Duodenal mucosa (tissue), 2 donors: ENCODE measurements at regions not wholly inside any gene's neighbourhood (a gene's known extent, or its start where the extent isn't known, plus 50 kb on each side); places are given as distances from the start of the nearest gene placed in this dataset.

Source experiments
- H3K27ac ChIP-seq: one replicate; pipeline ENCODE4 v1.7.0; 2013; ENCODE audit warnings: low read depth, low read length
- H3K27me3 ChIP-seq, 2 donors: one replicate each; pipeline ENCODE4 v1.7.0; 2013; ENCODE audit warnings: low read length in 2 of 2, control low read depth in 1 of 2; ENCODE audit not compliant: insufficient read depth in 2 of 2, control insufficient read depth in 1 of 2
- H3K36me3 ChIP-seq, 2 donors: one replicate each; pipeline ENCODE4 v1.7.0; 2013; ENCODE audit warnings: low read length in 2 of 2, control low read depth in 1 of 2; ENCODE audit not compliant: insufficient read depth in 2 of 2, control insufficient read depth in 1 of 2
- H3K4me1 ChIP-seq, 2 donors: one replicate each; pipeline ENCODE4 v1.7.0; 2013; ENCODE audit warnings: low read length in 2 of 2, control low read depth in 1 of 2; ENCODE audit not compliant: insufficient read depth in 2 of 2, control insufficient read depth in 1 of 2
- H3K4me3 ChIP-seq, 2 donors: one replicate each; pipeline ENCODE4 v1.7.0; 2013; ENCODE audit warnings: low read length in 2 of 2, low read depth in 1 of 2
- H3K9ac ChIP-seq, 2 donors: one replicate each; pipeline ENCODE4 v1.7.0; 2013; ENCODE audit warnings: low read length in 2 of 2, low read depth in 1 of 2
- H3K9me3 ChIP-seq, 2 donors: one replicate each; pipeline ENCODE4 v1.7.0; 2013; ENCODE audit warnings: low read length in 2 of 2, control low read depth in 1 of 2; ENCODE audit not compliant: control insufficient read depth in 1 of 2

DNA sequence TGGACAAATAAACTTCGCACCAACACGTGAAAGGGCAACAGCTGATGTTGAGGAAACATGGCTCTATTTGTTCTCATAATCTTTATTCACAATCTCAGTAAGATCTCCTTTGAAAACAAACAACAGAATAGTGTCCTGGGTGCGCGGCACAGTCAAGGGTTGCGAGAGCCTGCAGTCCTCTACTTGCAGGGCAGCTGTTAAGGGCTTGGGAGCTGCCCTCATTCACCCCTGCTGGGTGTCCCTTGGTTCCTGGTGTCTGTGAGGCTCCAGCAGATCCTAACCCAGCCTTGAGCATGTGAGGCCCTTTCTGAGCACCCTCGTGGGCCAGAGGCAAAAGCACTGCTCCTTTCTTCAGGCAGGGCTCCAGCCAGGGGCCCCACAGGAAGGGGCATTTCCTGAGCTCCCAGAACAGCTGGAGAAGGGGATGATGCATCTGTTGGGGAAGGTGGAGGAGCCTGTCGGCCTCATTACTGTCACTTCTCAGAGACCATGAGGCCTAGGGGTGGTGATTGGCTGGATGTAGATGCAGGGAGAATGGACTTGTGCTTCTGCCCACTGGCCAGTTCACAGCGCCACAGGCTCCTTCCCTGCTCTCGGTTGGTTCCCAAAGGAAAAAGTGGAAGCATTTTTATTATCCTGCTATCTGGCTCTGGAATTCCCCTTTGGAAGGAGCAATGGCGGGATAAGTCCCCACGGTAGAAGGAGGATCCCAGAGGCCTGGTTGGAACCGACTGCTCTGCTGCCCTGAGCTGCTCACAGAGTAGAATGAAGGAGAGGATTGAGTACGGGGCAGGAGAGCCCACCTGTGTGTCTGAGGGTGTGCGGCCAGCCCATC lies 51.9 kb upstream of the KLF13 start:
- H3K27me3 ChIP-seq = no peaks in the 10 kb centered on the region
- H3K9ac ChIP-seq = no peak overlapping the region

DNA sequence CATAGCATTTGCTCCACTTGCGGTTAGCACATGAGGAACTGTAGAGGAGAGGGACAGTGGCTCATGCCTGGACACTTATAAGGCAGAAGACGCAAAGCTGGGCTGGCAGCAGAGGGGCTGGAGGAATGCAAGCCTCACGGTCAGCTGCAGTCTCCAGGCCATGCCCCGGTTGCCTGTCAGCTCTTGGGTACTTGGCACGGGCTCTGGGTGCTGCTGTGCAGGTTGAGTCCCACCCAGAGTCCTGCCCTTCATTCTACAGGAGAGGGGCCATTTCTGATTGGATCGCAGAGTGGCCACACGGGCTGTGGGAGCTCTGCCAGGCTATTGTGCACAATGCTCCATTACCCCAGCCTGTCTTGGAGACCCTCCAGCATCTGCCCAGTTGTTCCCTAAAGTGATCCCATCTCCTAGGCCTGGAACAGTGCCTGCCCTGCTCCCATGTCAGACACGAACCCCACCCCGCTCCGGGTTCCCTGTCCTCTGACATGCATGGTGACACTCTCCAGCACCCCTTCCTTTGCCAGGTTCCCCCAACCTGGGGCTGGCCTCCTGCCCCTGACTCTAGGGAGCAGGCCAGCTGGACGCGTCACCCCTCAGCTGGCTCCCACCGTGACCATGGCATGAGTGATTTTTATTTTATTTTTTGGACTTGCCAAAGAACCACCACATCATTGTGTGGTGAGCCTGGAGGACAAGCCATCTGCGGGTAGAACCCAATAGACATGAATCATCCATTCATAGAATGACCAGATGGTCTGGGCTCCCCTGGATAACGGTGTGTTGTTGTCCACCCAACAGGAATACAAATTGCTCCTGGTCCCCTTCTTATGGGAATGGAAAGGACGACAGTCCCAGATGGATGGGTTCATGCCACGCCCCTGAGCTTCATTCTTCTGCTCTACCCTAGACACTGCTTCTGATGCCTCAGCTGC lies 51.0 kb upstream of the KLF13 start:
- no peaks in the 10 kb centered on the region for H3K9me3 ChIP-seq
- no peak overlapping the region for H3K4me3 ChIP-seq
- no peak overlapping the region for H3K9ac ChIP-seq
- no peak overlapping the region for H3K27ac ChIP-seq
- peaks cover 5 to 31% of the 10 kb centered on the region in 2 donors for H3K4me1 ChIP-seq
- no peaks in the 10 kb centered on the region for H3K36me3 ChIP-seq
- H3K27me3 ChIP-seq = no peaks in the 10 kb centered on the region

More for the DNA sequence above, 51.9 kb upstream of the KLF13 start:
- H3K27ac ChIP-seq = no peak overlapping the region
- H3K9me3 ChIP-seq = no peaks in the 10 kb centered on the region
- H3K4me1 ChIP-seq = peaks cover 5 to 28% of the 10 kb centered on the region in 2 donors
- H3K4me3 ChIP-seq = no peak overlapping the region
- no peaks in the 10 kb centered on the region for H3K36me3 ChIP-seq

DNA sequence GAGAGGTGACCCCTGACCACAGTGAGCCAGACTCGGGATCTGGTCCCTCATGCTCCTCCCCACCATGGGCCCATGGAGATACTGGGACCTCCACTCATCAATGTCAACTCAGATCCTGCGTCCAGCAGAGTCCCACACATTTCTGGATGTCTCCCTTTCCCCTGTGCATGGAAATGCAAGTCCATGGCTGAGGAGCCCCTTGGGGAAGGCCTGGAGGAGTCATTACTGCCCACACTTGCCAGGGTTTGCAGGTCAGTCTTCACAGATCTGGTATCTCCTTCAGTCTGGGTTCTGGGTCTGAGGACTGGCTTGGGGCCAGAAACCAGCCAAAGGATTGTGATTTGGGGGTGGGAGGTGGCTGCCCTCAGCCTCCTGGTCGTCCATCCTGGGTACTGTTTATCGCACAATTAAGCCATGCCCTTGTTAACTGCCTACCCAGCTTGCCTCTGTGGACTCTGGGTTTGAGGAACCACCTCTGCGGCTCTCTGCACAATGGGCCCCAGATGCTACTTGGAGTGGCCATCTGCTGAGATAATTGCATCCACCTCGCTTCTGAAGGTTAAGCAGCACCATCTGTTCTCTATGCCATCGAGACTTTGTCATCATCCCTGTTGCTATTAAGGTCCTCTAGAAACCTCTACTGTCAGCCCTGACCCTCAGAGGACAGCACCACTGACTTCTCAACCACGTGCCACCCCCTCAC lies 49.9 kb upstream of the KLF13 start:
- Histone ChIP-seq H3K9ac (no peak overlapping the region), H3K27ac (no peak overlapping the region), H3K9me3 (no peaks in the 10 kb centered on the region), H3K36me3 (no peaks in the 10 kb centered on the region), H3K4me1 (peaks cover 5 to 25% of the 10 kb centered on the region in 2 donors), H3K4me3 (no peak overlapping the region), H3K27me3 (no peaks in the 10 kb centered on the region)
